H9 (cell line): ENCODE measurements at regions not wholly inside any gene's neighbourhood (a gene's known extent, or its start where the extent isn't known, plus 50 kb on each side); places are given as distances from the start of the nearest gene placed in this dataset.
A peak's percentile ranks its signal among the peaks of the same experiment; 100 is the strongest.

Experiments used
- DNase-seq: peaks from one replicate; pipeline ENCODE4 v3.0.0-alpha.2; 2017
- H2AFZ ChIP-seq: one replicate; pipeline ENCODE4 v1.6.1; 2013; ENCODE audit warnings: mild to moderate bottlenecking, low read length, control low read depth, moderate library complexity
- H2AK5ac ChIP-seq: 2 replicates; pipeline ENCODE4 v1.6.1; 2013; ENCODE audit warnings: low read length, control low read depth, mixed read lengths; ENCODE audit not compliant: insufficient read length
- H2BK120ac ChIP-seq: one replicate; pipeline ENCODE4 v1.6.1; 2013; ENCODE audit warnings: low read depth, mild to moderate bottlenecking, low read length, control low read depth, inconsistent platforms; ENCODE audit not compliant: poor library complexity, severe bottlenecking
- H2BK12ac ChIP-seq: 2 replicates; pipeline ENCODE4 v1.6.1; 2013; ENCODE audit warnings: low read length, control low read depth, mixed read lengths, low read depth; ENCODE audit not compliant: insufficient read length
- H2BK15ac ChIP-seq: 2 replicates; pipeline ENCODE4 v1.6.1; 2013; ENCODE audit warnings: low read depth, low read length, control low read depth
- H2BK20ac ChIP-seq: one replicate; pipeline ENCODE4 v1.6.1; 2013; ENCODE audit warnings: low read depth, mild to moderate bottlenecking, low read length, control low read depth, inconsistent platforms; ENCODE audit not compliant: poor library complexity, severe bottlenecking
- H2BK5ac ChIP-seq: 2 replicates; pipeline ENCODE4 v1.6.1; 2013; ENCODE audit warnings: low read length, control low read depth, mixed read lengths; ENCODE audit not compliant: insufficient read length
- H3K14ac ChIP-seq: 2 replicates; pipeline ENCODE4 v1.6.1; 2013; ENCODE audit warnings: low read length, control low read depth; ENCODE audit not compliant: insufficient read depth
- H3K18ac ChIP-seq: 2 replicates; pipeline ENCODE4 v1.6.1; 2013; ENCODE audit warnings: low read depth, mild to moderate bottlenecking, mixed read lengths, low read length, control low read depth; ENCODE audit not compliant: insufficient read length
- H3K23ac ChIP-seq: 2 replicates; pipeline ENCODE4 v1.6.1; 2013; ENCODE audit warnings: low read length, control low read depth, mixed read lengths, low read depth; ENCODE audit not compliant: insufficient read length
- H3K23me2 ChIP-seq: 2 replicates; pipeline ENCODE4 v1.6.1; 2013; ENCODE audit warnings: low read depth, mild to moderate bottlenecking, mixed read lengths, low read length, control low read depth; ENCODE audit not compliant: insufficient read length, poor library complexity, severe bottlenecking
- H3K27ac ChIP-seq: 2 replicates; pipeline ENCODE4 v1.5.1; 2013; ENCODE audit warnings: low read length, control low read depth, mixed read lengths, low read depth; ENCODE audit not compliant: insufficient read length
- H3K27me3 ChIP-seq: 2 replicates; pipeline ENCODE4 v1.6.1; 2013; ENCODE audit warnings: low read length, control low read depth, inconsistent platforms; ENCODE audit not compliant: insufficient read depth
- H3K4ac ChIP-seq: 2 replicates; pipeline ENCODE4 v1.6.1; 2013; ENCODE audit warnings: low read depth, mild to moderate bottlenecking, control low read depth, inconsistent platforms, low read length, moderate library complexity
- H3K4me1 ChIP-seq: 2 replicates; pipeline ENCODE4 v1.6.1; 2013; ENCODE audit warnings: low read length, control low read depth, inconsistent platforms; ENCODE audit not compliant: insufficient read depth
- H3K4me2 ChIP-seq: 2 replicates; pipeline ENCODE4 v1.6.1; 2013; ENCODE audit warnings: low read length, control low read depth, mixed read lengths; ENCODE audit not compliant: insufficient read length, insufficient read depth
- H3K56ac ChIP-seq: 2 replicates; pipeline ENCODE4 v1.6.1; 2013; ENCODE audit warnings: low read depth, mild to moderate bottlenecking, mixed read lengths, low read length, control low read depth; ENCODE audit not compliant: insufficient read length
- H3K79me1 ChIP-seq: 2 replicates; pipeline ENCODE4 v1.6.1; 2013; ENCODE audit warnings: low read depth, mild to moderate bottlenecking, moderate library complexity, low read length, control low read depth, inconsistent platforms; ENCODE audit not compliant: insufficient read depth, poor library complexity, severe bottlenecking
- H3K79me2 ChIP-seq: 2 replicates; pipeline ENCODE4 v1.6.1; 2013; ENCODE audit warnings: low read length, control low read depth, inconsistent platforms; ENCODE audit not compliant: insufficient read depth
- H3K9ac ChIP-seq: 2 replicates; pipeline ENCODE4 v1.6.1; 2013; ENCODE audit warnings: low read length, control low read depth, mixed read lengths; ENCODE audit not compliant: insufficient read length; ENCODE audit errors: extremely low read depth
- H3K9me3 ChIP-seq: one replicate; pipeline ENCODE4 v1.6.1; 2013; ENCODE audit warnings: low read depth, low read length, inconsistent platforms; ENCODE audit not compliant: control insufficient read depth
- H3T11ph ChIP-seq: one replicate; pipeline ENCODE4 v1.6.1; 2013; ENCODE audit warnings: mild to moderate bottlenecking, low read length, control low read depth, inconsistent platforms
- H4K20me1 ChIP-seq: one replicate; pipeline ENCODE4 v1.6.1; 2013; ENCODE audit not compliant: control insufficient read depth, insufficient read length, insufficient read depth
- H4K5ac ChIP-seq: 2 replicates; pipeline ENCODE4 v1.6.1; 2013; ENCODE audit warnings: low read depth, mild to moderate bottlenecking, mixed read lengths, low read length, control low read depth; ENCODE audit not compliant: insufficient read length
- H4K8ac ChIP-seq: replicated peaks from 2 replicates; pipeline ENCODE4 v1.6.1; 2013; ENCODE audit warnings: low read length, control low read depth, mixed read lengths, low read depth; ENCODE audit not compliant: insufficient read length
- H4K91ac ChIP-seq: 2 replicates; pipeline ENCODE4 v1.6.1; 2013; ENCODE audit warnings: low read depth, mild to moderate bottlenecking, moderate library complexity, mixed read lengths, low read length, control low read depth; ENCODE audit not compliant: insufficient read length
- H3K27ac Mint-ChIP-seq, 3 experiments: 2 replicates in 2 of 3; 3 replicates in 1 of 3; pipeline ENCODE4 v1.8.0; 2020 to 2021; ENCODE audit warnings: mixed read lengths in 3 of 3, mild to moderate bottlenecking in 1 of 3, moderate library complexity in 1 of 3
- H3K27me3 Mint-ChIP-seq: 2 replicates; pipeline ENCODE4 v1.8.0; 2021; ENCODE audit warnings: low read depth, mild to moderate bottlenecking, moderate library complexity, mixed read lengths
- H3K36me3 Mint-ChIP-seq, 3 experiments: 2 replicates in 2 of 3; 3 replicates in 1 of 3; pipeline ENCODE4 v1.8.0; 2020 to 2021; ENCODE audit warnings: low read depth in 3 of 3, mixed read lengths in 3 of 3; ENCODE audit not compliant: insufficient read depth in 1 of 3
- H3K4me1 Mint-ChIP-seq, 2 experiments: 2 replicates each; pipeline ENCODE4 v1.8.0; 2020; ENCODE audit warnings: mixed read lengths in 2 of 2
- H3K4me3 Mint-ChIP-seq, 2 experiments: 2 replicates in 1 of 2; 3 replicates in 1 of 2; pipeline ENCODE4 v1.8.0; 2020 to 2021; ENCODE audit warnings: mild to moderate bottlenecking in 2 of 2, mixed read lengths in 2 of 2, moderate library complexity in 1 of 2
- H3K9me3 Mint-ChIP-seq, 2 experiments: 2 replicates in 1 of 2; 3 replicates in 1 of 2; pipeline ENCODE4 v1.8.0; 2020; ENCODE audit warnings: mild to moderate bottlenecking in 2 of 2, mixed read lengths in 2 of 2, moderate library complexity in 1 of 2
- WGBS: extraction: QIAGEN DNeasy Blood & Tissue Kit; methylation state at CpG from one replicate; pipeline ENCODE4 v1.1.7; 2013; ENCODE audit warnings: missing lambda C conversion rate, low lambda C conversion rate, mixed read lengths; ENCODE audit not compliant: insufficient read length; ENCODE audit errors: extremely low coverage; 5-methylcytosine and 5-hydroxymethylcytosine counted together
- TF ChIP-seq, protein P1 (sequence below): fragments of 200-600 bp; sonication (generic); conservative IDR thresholded peaks from 3 replicates; pipeline ENCODE4 v1.8.0; 2021; ENCODE audit warnings: antibody characterized with exemption, mild to moderate bottlenecking

DNA sequence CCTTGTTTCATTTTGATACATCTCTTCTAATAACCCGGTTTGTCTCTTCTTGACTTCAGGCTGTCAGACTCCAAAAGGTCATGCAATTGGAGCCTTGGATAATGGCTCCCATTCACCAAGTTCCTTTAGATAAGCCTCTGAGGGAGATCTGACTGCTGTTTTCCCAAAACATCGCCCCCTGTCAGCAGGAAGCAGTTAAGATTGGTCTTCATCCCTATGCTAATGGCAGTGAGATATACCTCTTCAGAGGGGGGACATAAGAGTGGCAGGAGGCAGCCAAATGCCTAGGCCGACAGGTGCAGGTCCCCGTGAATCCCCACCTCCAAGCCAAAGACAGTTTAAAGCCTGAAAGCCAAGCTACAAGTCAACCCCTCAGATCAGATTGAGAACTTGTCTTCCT lies 144.6 kb downstream of the WDR11 start:
- peaks cover 7 to 13% of the 10 kb centered on the region in 2 experiments for H3K4me1 Mint-ChIP-seq
- WGBS, result no CpG with 5 or more reads among the region's 4 CpGs

More for the DNA sequence above, 144.6 kb downstream of the WDR11 start:
- H4K91ac ChIP-seq, result no peak overlapping the region
- TF ChIP-seq, protein P1, sequence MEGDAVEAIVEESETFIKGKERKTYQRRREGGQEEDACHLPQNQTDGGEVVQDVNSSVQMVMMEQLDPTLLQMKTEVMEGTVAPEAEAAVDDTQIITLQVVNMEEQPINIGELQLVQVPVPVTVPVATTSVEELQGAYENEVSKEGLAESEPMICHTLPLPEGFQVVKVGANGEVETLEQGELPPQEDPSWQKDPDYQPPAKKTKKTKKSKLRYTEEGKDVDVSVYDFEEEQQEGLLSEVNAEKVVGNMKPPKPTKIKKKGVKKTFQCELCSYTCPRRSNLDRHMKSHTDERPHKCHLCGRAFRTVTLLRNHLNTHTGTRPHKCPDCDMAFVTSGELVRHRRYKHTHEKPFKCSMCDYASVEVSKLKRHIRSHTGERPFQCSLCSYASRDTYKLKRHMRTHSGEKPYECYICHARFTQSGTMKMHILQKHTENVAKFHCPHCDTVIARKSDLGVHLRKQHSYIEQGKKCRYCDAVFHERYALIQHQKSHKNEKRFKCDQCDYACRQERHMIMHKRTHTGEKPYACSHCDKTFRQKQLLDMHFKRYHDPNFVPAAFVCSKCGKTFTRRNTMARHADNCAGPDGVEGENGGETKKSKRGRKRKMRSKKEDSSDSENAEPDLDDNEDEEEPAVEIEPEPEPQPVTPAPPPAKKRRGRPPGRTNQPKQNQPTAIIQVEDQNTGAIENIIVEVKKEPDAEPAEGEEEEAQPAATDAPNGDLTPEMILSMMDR, result peak; percentile 55
- no peaks in the 10 kb centered on the region for H3K4me1 ChIP-seq
- H3K23me2 ChIP-seq, result peaks cover 2% of the 10 kb centered on the region
- H2BK5ac ChIP-seq, result no peak overlapping the region
- peaks cover 0 to 8% of the 10 kb centered on the region in 2 experiments; a peak in 3 of 5 replicates for H3K9me3 Mint-ChIP-seq
- no peak overlapping the region for H3K4ac ChIP-seq
- no peak overlapping the region for H2BK20ac ChIP-seq
- no peak overlapping the region for H4K8ac ChIP-seq
- no peak for DNase-seq
- H2AK5ac ChIP-seq, result no peak overlapping the region
- H3K27ac ChIP-seq, result no peak overlapping the region
- H3K4me3 Mint-ChIP-seq, result no peak overlapping the region
- H3K14ac ChIP-seq, result no peak overlapping the region
- H3K79me1 ChIP-seq, result no peaks in the 10 kb centered on the region
- H4K20me1 ChIP-seq, result no peaks in the 10 kb centered on the region
- H3K27me3 Mint-ChIP-seq, result peaks cover 6% of the 10 kb centered on the region
- no peak overlapping the region for H3K9ac ChIP-seq
- H3K18ac ChIP-seq, result no peak overlapping the region
- no peak overlapping the region for H3K4me2 ChIP-seq
- H3K27ac Mint-ChIP-seq, result no peak overlapping the region; a peak in 1 of 7 replicates
- peaks cover 5% of the 10 kb centered on the region for H3K9me3 ChIP-seq
- no peaks in the 10 kb centered on the region for H3K27me3 ChIP-seq
- no peak overlapping the region for H3K23ac ChIP-seq
- peaks cover 0 to 10% (median 0%) of the 10 kb centered on the region in 3 experiments; a peak in 2 of 7 replicates for H3K36me3 Mint-ChIP-seq
- H2BK120ac ChIP-seq, result no peak overlapping the region
- H2BK12ac ChIP-seq, result no peak overlapping the region
- H4K5ac ChIP-seq, result no peak overlapping the region
- H2AFZ ChIP-seq, result no peak overlapping the region
- no peaks in the 10 kb centered on the region for H3K79me2 ChIP-seq
- no peak overlapping the region for H3K56ac ChIP-seq
- H3T11ph ChIP-seq, result no peak overlapping the region
- no peak overlapping the region for H2BK15ac ChIP-seq
